HCT116 (cell line): ENCODE measurements at regions not wholly inside any gene's neighbourhood (a gene's known extent, or its start where the extent isn't known, plus 50 kb on each side); places are given as distances from the start of the nearest gene placed in this dataset.

Source experiments
- CEBPB ChIP-seq: IDR thresholded peaks from 2 replicates; pipeline ENCODE4 v1.6.1; 2012; ENCODE audit warnings: low read depth
- EZH2 ChIP-seq: fragments of 200-600 bp; sonication (generic); IDR thresholded peaks from 2 replicates; pipeline ENCODE4 v1.6.1; 2017; ENCODE audit warnings: antibody characterized with exemption, mixed run types
- MAX ChIP-seq: IDR thresholded peaks from 2 replicates; pipeline ENCODE4 v1.6.1; 2012
- YY1 ChIP-seq: IDR thresholded peaks from 2 replicates; pipeline ENCODE4 v1.6.1; 2011; ENCODE audit warnings: low read length, low read depth, moderate library complexity, mild to moderate bottlenecking; ENCODE audit not compliant: insufficient replicate concordance; ENCODE audit errors: extremely low read depth
- ZFX ChIP-seq: fragments of 450-650 bp; IDR thresholded peaks from 2 replicates; pipeline ENCODE4 v1.6.1; 2017
- ZNF274 ChIP-seq: fragments of 200-500 bp; sonication (Bioruptor generic); IDR thresholded peaks from 2 replicates; pipeline ENCODE4 v1.6.1; 2014; ENCODE audit warnings: mild to moderate bottlenecking, low read depth, low read length, inconsistent platforms
- TF ChIP-seq, protein P1 (sequence below), 3 experiments: fragments of 200-600 bp in 1 of 3; sonication (generic) in 1 of 3; IDR thresholded peaks in 2 of 3; conservative IDR thresholded peaks in 1 of 3; 2 replicates each; pipeline ENCODE4 v1.5.1; 2012 to 2017; ENCODE audit warnings: low read depth in 2 of 3, low read length in 2 of 3, antibody characterized with exemption in 1 of 3, borderline replicate concordance in 1 of 3, control low read depth in 1 of 3, mild to moderate bottlenecking in 1 of 3, mixed read lengths in 1 of 3, mixed run types in 1 of 3, moderate library complexity in 1 of 3; ENCODE audit not compliant: insufficient read depth in 1 of 3
- TF ChIP-seq, protein P2 (sequence below): IDR thresholded peaks from 2 replicates; pipeline ENCODE4 v1.6.1; 2012

GRCh38 chr18:39519741-39520140 is 1954.1 kb upstream of the CELF4 start:
- TF ChIP-seq ZNF274 (no peak), EZH2 (no peak), MAX (no peak), ZFX (no peak), CEBPB (no peak), YY1 (no peak)
- TF ChIP-seq, protein P1, sequence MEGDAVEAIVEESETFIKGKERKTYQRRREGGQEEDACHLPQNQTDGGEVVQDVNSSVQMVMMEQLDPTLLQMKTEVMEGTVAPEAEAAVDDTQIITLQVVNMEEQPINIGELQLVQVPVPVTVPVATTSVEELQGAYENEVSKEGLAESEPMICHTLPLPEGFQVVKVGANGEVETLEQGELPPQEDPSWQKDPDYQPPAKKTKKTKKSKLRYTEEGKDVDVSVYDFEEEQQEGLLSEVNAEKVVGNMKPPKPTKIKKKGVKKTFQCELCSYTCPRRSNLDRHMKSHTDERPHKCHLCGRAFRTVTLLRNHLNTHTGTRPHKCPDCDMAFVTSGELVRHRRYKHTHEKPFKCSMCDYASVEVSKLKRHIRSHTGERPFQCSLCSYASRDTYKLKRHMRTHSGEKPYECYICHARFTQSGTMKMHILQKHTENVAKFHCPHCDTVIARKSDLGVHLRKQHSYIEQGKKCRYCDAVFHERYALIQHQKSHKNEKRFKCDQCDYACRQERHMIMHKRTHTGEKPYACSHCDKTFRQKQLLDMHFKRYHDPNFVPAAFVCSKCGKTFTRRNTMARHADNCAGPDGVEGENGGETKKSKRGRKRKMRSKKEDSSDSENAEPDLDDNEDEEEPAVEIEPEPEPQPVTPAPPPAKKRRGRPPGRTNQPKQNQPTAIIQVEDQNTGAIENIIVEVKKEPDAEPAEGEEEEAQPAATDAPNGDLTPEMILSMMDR (IDR thresholded peaks at IDR 0.05 in 2 of 3, conservative IDR thresholded peaks at IDR 0.05 in 1 of 3; ENCODE audit: borderline replicate concordance in 1 of 3, insufficient read depth in 1 of 3, low read depth in 2 of 3, low read length in 2 of 3), result no peak
- TF ChIP-seq, protein P2, sequence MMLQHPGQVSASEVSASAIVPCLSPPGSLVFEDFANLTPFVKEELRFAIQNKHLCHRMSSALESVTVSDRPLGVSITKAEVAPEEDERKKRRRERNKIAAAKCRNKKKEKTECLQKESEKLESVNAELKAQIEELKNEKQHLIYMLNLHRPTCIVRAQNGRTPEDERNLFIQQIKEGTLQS, result no peak
